ENCODE measurements at regions not wholly inside any gene's neighbourhood (a gene's known extent, or its start where the extent isn't known, plus 50 kb on each side); places are given as distances from the start of the nearest gene placed in this dataset.

- TF ChIP-seq CTCF (IDR thresholded peaks at IDR 0.05) (no peak), EP300 (IDR thresholded peaks at IDR 0.05) (no peak)
Measured at GRCh38 chr22:40094485-40094884, 83.2 kb upstream of the TNRC6B start.
